Thyroid gland (tissue), 4 donors: ENCODE measurements at regions not wholly inside any gene's neighbourhood (a gene's known extent, or its start where the extent isn't known, plus 50 kb on each side); places are given as distances from the start of the nearest gene placed in this dataset.
A peak's percentile ranks its signal among the peaks of the same experiment; 100 is the strongest.
"Not testable (repeated sequence)": the region's sequence is repeated elsewhere in the genome, so short reads cannot be mapped to it uniquely, and the experiment has no call there.

Experiments used
- DNase-seq, 2 donors: peaks; one replicate each; pipeline ENCODE4 v3.0.0-alpha.2; 2019
- H3K27ac ChIP-seq, 3 donors: fragments of 200-600 bp; sonication (generic); 1 replicate in 2 of 3; 2 replicates in 1 of 3; pipeline ENCODE4 v1.5.1; 2016 to 2019; ENCODE audit warnings: mild to moderate bottlenecking in 1 of 3, moderate library complexity in 1 of 3
- H3K27me3 ChIP-seq: fragments of 200-600 bp; sonication (generic); one replicate; pipeline ENCODE4 v1.5.1; 2019
- H3K36me3 ChIP-seq, 2 donors: fragments of 200-600 bp; sonication (generic); one replicate each; pipeline ENCODE4 v1.5.1; 2016 to 2019
- H3K4me1 ChIP-seq, 2 donors: fragments of 200-600 bp; sonication (generic); one replicate each; pipeline ENCODE4 v1.5.1; 2017 to 2019
- H3K4me3 ChIP-seq, 3 donors: fragments of 200-600 bp; sonication (generic); replicated peaks in 1 of 3; 1 replicate in 2 of 3; 2 replicates in 1 of 3; pipeline ENCODE4 v1.5.1; 2016; ENCODE audit warnings: mild to moderate bottlenecking in 1 of 3
- H3K9me3 ChIP-seq: fragments of 200-600 bp; sonication (generic); one replicate; pipeline ENCODE4 v1.5.1; 2017
- POLR2A ChIP-seq, 2 donors: fragments of 450-650 bp; IDR thresholded peaks; one replicate each; pipeline ENCODE4 v1.6.1; 2017; ENCODE audit warnings: antibody characterized with exemption in 2 of 2, mild to moderate bottlenecking in 2 of 2, moderate library complexity in 1 of 2
- WGBS, 2 donors: methylation state at CpG; one replicate each; pipeline ENCODE4 v1.1.5; 2017; 5-methylcytosine and 5-hydroxymethylcytosine counted together
- intact Hi-C: fragments of 100-400 bp; cut with DNase I; formaldehyde crosslinking; loops from one replicate; pipeline ENCODE4 v1.15.1; 2023
- TF ChIP-seq, protein P1 (sequence below), 6 experiments: fragments of 200-600 bp in 3 of 6; fragments of 450-650 bp in 3 of 6; sonication (generic) in 3 of 6; IDR thresholded peaks; one replicate each; pipeline ENCODE4 v1.5.1; 2016 to 2019; ENCODE audit warnings: antibody characterized with exemption in 6 of 6, mild to moderate bottlenecking in 2 of 6, inconsistent platforms in 1 of 6, moderate library complexity in 1 of 6

GRCh38 chr2:235432741-235433520 is 60.9 kb upstream of the AGAP1 start:
- peak; percentile 82 to 84 for DNase-seq
- Histone ChIP-seq H3K4me3 (peak overlapping the region in 1 of 3 donors; percentile 7), H3K27ac (peak overlapping the region; percentile 79 to 84 (median 79)), H3K4me1 (peaks cover 9 to 23% of the 10 kb centered on the region in 2 donors), H3K27me3 (no peaks in the 10 kb centered on the region), H3K9me3 (no peaks in the 10 kb centered on the region), H3K36me3 (no peaks in the 10 kb centered on the region)
- 18 to 22% methylated on average over 17 of the region's 17 CpGs for WGBS, 2 donors
- no peak for TF ChIP-seq POLR2A (IDR thresholded peaks at IDR 0.05)
- TF ChIP-seq, protein P1, sequence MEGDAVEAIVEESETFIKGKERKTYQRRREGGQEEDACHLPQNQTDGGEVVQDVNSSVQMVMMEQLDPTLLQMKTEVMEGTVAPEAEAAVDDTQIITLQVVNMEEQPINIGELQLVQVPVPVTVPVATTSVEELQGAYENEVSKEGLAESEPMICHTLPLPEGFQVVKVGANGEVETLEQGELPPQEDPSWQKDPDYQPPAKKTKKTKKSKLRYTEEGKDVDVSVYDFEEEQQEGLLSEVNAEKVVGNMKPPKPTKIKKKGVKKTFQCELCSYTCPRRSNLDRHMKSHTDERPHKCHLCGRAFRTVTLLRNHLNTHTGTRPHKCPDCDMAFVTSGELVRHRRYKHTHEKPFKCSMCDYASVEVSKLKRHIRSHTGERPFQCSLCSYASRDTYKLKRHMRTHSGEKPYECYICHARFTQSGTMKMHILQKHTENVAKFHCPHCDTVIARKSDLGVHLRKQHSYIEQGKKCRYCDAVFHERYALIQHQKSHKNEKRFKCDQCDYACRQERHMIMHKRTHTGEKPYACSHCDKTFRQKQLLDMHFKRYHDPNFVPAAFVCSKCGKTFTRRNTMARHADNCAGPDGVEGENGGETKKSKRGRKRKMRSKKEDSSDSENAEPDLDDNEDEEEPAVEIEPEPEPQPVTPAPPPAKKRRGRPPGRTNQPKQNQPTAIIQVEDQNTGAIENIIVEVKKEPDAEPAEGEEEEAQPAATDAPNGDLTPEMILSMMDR (IDR thresholded peaks at IDR 0.05): no peak
- intact Hi-C loops: no loop called here

DNA sequence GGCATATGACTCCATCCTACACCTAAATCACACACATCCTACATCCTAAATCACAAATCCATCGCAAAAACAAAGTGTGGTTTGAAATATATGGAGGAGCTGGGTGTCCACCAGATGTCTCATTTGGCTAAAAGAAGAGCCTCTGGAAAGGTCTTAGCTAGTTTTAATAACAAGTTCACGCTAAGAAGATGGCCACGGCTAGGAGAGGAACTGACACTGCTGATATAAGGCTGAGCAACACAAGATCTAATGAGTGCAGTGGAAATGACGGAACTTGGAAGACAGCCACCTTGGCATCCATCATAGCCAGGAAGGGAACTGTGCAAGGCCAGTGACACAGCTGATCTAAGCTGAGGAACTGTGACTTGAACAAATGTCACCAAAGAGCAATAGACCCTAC is 60.0 kb upstream of the AGAP1 start:
- peak; percentile 71 to 74 for DNase-seq
- Histone ChIP-seq H3K27ac (peak overlapping the region; percentile 79 to 84 (median 79)), H3K4me3 (no peak overlapping the region)

GRCh38 chr2:235439959-235440662 is 53.7 kb upstream of the AGAP1 start:
- H3K9me3 ChIP-seq: no peaks in the 10 kb centered on the region
- 82 to 85% methylated on average over 17 to 18 of the region's 18 CpGs for WGBS, 2 donors
- H3K27ac ChIP-seq: no peak overlapping the region
- no peak for TF ChIP-seq POLR2A (IDR thresholded peaks at IDR 0.05)
- TF ChIP-seq, protein P1 (IDR thresholded peaks at IDR 0.05): no peak
- intact Hi-C loops: no loop called here
- H3K27me3 ChIP-seq: no peaks in the 10 kb centered on the region
- no peaks in the 10 kb centered on the region for H3K36me3 ChIP-seq
- no peaks in the 10 kb centered on the region for H3K4me1 ChIP-seq
- no peak overlapping the region for H3K4me3 ChIP-seq
- no peak for DNase-seq

More for the DNA sequence above, 60.0 kb upstream of the AGAP1 start:
- H3K4me1 ChIP-seq: peaks cover 9 to 23% of the 10 kb centered on the region in 2 donors
- WGBS, 2 donors: 44 to 51% methylated on average over 4 of the region's 4 CpGs
- no peaks in the 10 kb centered on the region for H3K27me3 ChIP-seq
- no peaks in the 10 kb centered on the region for H3K9me3 ChIP-seq
- intact Hi-C loops: no loop called here
- no peak for TF ChIP-seq POLR2A (IDR thresholded peaks at IDR 0.05)
- TF ChIP-seq, protein P1 (IDR thresholded peaks at IDR 0.05): peak in 2 of 6 experiments; percentile 12 to 23
- no peaks in the 10 kb centered on the region for H3K36me3 ChIP-seq

- H3K4me3 ChIP-seq, H3K9me3 ChIP-seq, H3K27ac ChIP-seq, intact Hi-C loops, H3K27me3 ChIP-seq, H3K4me1 ChIP-seq, DNase-seq, H3K36me3 ChIP-seq: not testable (repeated sequence)
- 79 to 92% methylated on average over 6 of the region's 6 CpGs for WGBS, 2 donors
Measured at GRCh38 chr2:235443580-235443979, 50.3 kb upstream of the AGAP1 start.
